ENCODE measurements at regions not wholly inside any gene's neighbourhood (a gene's known extent, or its start where the extent isn't known, plus 50 kb on each side); places are given as distances from the start of the nearest gene placed in this dataset.

DNA sequence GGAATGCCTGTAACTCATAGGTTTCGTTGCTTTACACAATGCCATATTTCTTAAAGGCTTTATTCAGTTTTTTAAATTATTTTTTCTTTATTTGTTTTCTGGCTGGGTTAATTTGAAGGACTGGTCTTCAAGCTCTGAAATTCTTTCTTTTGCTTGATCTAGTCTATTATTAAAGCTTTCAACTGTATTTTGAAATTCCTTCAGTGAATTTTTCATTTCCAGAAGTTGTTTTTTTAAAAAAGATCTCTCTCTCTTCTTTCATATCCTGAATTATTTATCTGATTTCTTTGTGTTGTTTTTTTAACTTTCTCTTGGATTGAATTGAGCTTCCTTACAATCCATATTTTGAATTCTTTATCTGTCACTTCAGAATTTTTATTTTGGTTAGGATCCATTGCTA is 239.9 kb upstream of the CTAGE1 start:
- Histone ChIP-seq H2AFZ (ENCODE audit: insufficient read depth, low read depth, low read length, poor library complexity, severe bottlenecking) (no peak overlapping the region), H3K9me3 (replicated peaks in 1 of 2; ENCODE audit: control insufficient read depth in 1 of 2, insufficient read depth in 1 of 2, low read length in 2 of 2) (peaks cover 8 to 31% of the 10 kb centered on the region in 2 donors), H3K79me2 (ENCODE audit: insufficient read depth, low read length) (no peaks in the 10 kb centered on the region), H3K27me3 (ENCODE audit: control insufficient read depth in 2 of 2, insufficient read depth in 2 of 2, low read length in 2 of 2) (no peaks in the 10 kb centered on the region), H3K9ac (ENCODE audit: insufficient read depth, low read length, poor library complexity, severe bottlenecking) (no peak overlapping the region), H4K20me1 (ENCODE audit: insufficient read depth, low read length) (no peaks in the 10 kb centered on the region), H3K27ac (ENCODE audit: low read depth in 1 of 2, low read length in 2 of 2) (no peak overlapping the region), H3K4me2 (replicated peaks; ENCODE audit: extremely low read depth, low read length, poor library complexity, severe bottlenecking) (no peak overlapping the region), H3K4me3 (replicated peaks in 1 of 3; ENCODE audit: low read depth in 2 of 3, low read length in 3 of 3) (no peak overlapping the region), H3K4me1 (ENCODE audit: control insufficient read depth in 1 of 2, insufficient read depth in 2 of 2, low read length in 2 of 2) (no peaks in the 10 kb centered on the region), H3K36me3 (replicated peaks in 1 of 2; ENCODE audit: control insufficient read depth in 1 of 2, insufficient read depth in 2 of 2, low read length in 2 of 2) (no peaks in the 10 kb centered on the region)
- no peak for TF ChIP-seq CTCF (IDR thresholded peaks at IDR 0.05)
- no peak overlapping the region for H3K4me3 Mint-ChIP-seq
- H3K36me3 Mint-ChIP-seq, result no peaks in the 10 kb centered on the region
- WGBS (ENCODE audit: insufficient coverage), result no CpG with 5 or more reads among the region's 1 CpG
- peaks cover 0 to 2% (median 0%) of the 10 kb centered on the region in 3 donors for H3K27me3 Mint-ChIP-seq (ENCODE audit: low read depth in 3 of 3)
- no peak for DNase-seq
- intact Hi-C loops (cut with micrococcal nuclease), result no loop called here
- H3K9me3 Mint-ChIP-seq, result peaks cover 12 to 38% (median 19%) of the 10 kb centered on the region in 7 donors
- no peaks in the 10 kb centered on the region for H3K4me1 Mint-ChIP-seq
- no peak overlapping the region for H3K27ac Mint-ChIP-seq

DNA sequence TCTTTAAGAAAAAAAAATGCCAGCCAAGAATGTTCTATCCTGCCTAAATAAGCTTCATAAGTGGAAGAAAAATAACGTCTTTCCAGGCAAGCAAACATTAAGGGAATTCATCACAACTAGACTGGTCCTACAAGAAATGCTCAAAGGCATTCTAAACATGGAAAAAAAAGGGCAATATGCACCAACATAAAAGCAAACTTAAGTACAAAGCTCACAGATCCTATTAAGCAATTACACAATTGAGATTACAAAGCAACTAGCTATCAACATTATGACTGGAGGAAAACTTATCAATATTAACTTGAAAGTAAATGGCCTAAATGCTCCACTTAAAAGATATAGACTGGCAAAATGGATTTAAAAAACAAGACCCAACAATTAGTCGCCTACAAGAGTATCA is 240.6 kb upstream of the CTAGE1 start:
- Histone ChIP-seq H3K4me1 (ENCODE audit: control insufficient read depth in 1 of 2, insufficient read depth in 2 of 2, low read length in 2 of 2) (no peaks in the 10 kb centered on the region), H3K27me3 (ENCODE audit: control insufficient read depth in 2 of 2, insufficient read depth in 2 of 2, low read length in 2 of 2) (no peaks in the 10 kb centered on the region), H3K4me2 (replicated peaks; ENCODE audit: extremely low read depth, low read length, poor library complexity, severe bottlenecking) (no peak overlapping the region), H3K27ac (ENCODE audit: low read depth in 1 of 2, low read length in 2 of 2) (no peak overlapping the region), H3K9ac (ENCODE audit: insufficient read depth, low read length, poor library complexity, severe bottlenecking) (no peak overlapping the region), H3K4me3 (replicated peaks in 1 of 3; ENCODE audit: low read depth in 2 of 3, low read length in 3 of 3) (no peak overlapping the region), H3K79me2 (ENCODE audit: insufficient read depth, low read length) (no peaks in the 10 kb centered on the region), H3K9me3 (replicated peaks in 1 of 2; ENCODE audit: control insufficient read depth in 1 of 2, insufficient read depth in 1 of 2, low read length in 2 of 2) (peaks cover 8 to 33% of the 10 kb centered on the region in 2 donors), H4K20me1 (ENCODE audit: insufficient read depth, low read length) (no peaks in the 10 kb centered on the region), H3K36me3 (replicated peaks in 1 of 2; ENCODE audit: control insufficient read depth in 1 of 2, insufficient read depth in 2 of 2, low read length in 2 of 2) (no peaks in the 10 kb centered on the region), H2AFZ (ENCODE audit: insufficient read depth, low read depth, low read length, poor library complexity, severe bottlenecking) (no peak overlapping the region)
- Mint-ChIP-seq H3K27me3 (ENCODE audit: low read depth in 3 of 3) (peaks cover 0 to 2% (median 0%) of the 10 kb centered on the region in 3 donors), H3K27ac (no peak overlapping the region), H3K9me3 (peaks cover 14 to 33% (median 20%) of the 10 kb centered on the region in 7 donors), H3K4me1 (no peaks in the 10 kb centered on the region), H3K36me3 (no peaks in the 10 kb centered on the region), H3K4me3 (no peak overlapping the region)
- no peak for TF ChIP-seq CTCF (IDR thresholded peaks at IDR 0.05)
- no peak for DNase-seq
- intact Hi-C loops (cut with micrococcal nuclease), result no loop called here
- WGBS (ENCODE audit: insufficient coverage), result 80% methylated on average over 1 of the region's 2 CpGs

Measured in CD14-positive monocyte (primary cell).